ENCODE measurements at regions not wholly inside any gene's neighbourhood (a gene's known extent, or its start where the extent isn't known, plus 50 kb on each side); places are given as distances from the start of the nearest gene placed in this dataset.
A peak's percentile ranks its signal among the peaks of the same experiment; 100 is the strongest.

GRCh38 chr14:86662334-86662733, 1132.4 kb downstream of the FLRT2 start:
- no peak for DNase-seq

GRCh38 chr14:86654558-86655184, 1124.7 kb downstream of the FLRT2 start:
- peak; percentile 31 for DNase-seq

DNA sequence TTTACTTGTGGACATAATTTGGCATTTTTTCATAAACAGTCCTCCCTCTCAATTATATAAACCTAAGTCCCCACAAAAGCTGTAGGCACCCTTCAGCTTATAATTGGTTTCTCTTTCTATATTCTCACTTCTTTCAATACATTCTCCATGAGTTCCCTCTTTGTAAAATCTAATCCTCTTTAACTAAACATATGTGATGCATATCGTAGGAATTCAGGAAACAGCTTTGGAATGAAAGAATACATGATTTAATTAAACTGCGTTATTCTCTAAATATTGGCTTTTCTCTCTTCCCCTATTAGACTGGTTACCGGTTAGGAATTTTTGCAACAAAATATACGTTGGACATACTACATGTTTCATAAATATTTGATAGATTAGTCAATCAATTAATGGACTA, 1122.6 kb downstream of the FLRT2 start:
- DNase-seq: peak; percentile 48

- peak; percentile 24 for DNase-seq
Observed at GRCh38 chr14:86646696-86647690, 1117.0 kb downstream of the FLRT2 start.

GRCh38 chr14:86646125-86646524, 1116.2 kb downstream of the FLRT2 start:
- DNase-seq: no peak

DNA sequence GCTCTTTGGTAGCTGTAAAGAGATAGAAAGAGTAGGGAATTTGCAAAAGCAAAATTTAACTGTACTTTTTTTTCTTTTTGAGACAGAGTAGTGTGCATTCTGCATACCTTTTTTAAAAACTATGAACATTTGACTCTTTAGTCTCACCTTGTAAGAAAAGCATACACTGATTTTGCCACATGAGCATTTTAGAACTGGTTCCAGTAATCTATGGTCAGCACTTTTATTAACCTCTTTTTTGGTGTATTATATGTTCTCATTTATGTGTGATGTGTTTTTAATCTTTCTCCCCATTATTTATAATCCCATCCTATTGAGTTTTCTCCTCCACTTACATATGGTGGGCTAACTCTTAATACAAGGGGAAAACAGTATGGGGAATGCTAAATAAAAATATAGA, 1111.4 kb downstream of the FLRT2 start:
- no peak for DNase-seq

GRCh38 chr14:86640288-86640687, 1110.3 kb downstream of the FLRT2 start:
- DNase-seq: no peak

- no peak for DNase-seq
Observed at GRCh38 chr14:86639666-86640065, 1109.7 kb downstream of the FLRT2 start.

DNA sequence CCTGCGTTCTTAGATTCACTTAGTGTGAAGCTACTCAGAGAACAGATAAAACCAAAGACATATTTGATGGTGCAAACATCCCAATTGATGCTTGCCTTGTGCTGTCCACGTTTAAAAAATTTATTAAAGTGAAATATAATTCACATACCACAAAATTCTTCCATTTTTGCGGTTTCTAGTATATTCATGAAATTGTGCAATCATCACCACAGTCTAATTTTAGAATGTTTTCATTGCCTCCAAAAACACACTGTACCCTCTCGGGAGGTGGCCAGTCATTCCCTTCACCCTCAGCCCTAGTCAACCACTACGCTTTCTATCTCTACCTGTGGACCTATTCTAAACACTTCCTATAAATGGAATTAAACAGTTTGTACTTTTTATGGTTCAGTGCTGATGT, 1109.2 kb downstream of the FLRT2 start:
- DNase-seq: peak; percentile 47

DNA sequence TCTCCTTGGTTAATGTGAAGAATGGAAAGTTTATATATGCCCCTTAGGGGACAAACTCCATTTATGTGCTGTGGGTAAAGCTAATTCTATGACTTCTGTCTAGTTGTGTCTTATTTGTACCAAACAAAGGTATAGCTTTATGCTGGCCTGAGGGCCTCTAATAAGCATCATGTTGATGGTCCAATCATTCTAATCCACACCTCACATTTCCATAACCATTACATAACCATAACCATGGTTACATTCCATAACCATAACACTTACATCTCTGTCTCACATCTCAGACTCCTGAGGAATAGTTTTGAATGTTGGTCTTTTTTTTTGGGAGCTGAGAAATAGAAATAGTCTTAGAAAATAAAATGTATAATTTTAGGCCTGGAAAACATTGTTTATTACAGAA, 1097.1 kb downstream of the FLRT2 start:
- DNase-seq: no peak

DNA sequence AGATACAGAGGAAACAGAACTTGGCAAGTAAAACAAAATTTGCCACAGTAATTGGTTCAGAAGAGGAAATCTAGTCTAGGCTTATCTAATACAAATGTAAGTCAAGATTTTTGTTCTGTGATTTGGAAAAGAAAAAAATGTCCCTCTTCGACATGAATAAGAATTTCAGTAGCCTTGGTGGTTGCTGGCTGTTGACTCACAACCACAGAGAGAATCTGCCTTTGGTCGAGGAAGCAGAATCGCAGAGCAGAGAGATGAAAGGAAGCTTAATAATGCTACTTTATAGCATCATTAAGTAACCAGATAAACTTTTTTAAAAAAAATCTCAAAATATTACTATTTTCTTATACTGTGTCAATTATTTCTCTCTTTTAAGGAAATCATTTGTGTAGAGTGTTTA, 1096.6 kb downstream of the FLRT2 start:
- peak; percentile 61 for DNase-seq

DNA sequence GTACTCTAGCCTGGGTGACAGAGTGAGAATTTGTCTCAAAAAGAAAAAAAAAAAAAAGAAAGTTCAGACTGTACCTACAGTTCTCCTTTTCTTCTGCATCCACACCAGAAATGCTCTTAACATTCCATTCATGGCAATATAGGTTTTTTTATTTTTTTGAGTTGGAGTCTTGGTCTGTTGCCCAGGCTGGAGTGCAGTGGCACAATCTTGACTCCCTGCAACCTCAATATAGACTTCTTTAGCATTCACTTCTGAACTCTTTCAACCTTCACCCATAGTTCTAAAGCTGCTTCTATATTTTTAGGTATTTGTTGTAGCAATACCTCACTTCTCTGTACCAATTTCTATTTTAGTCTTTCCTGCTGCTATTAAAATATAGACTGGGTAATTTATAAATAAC, 1095.7 kb downstream of the FLRT2 start:
- peak; percentile 53 for DNase-seq

- DNase-seq: peak; percentile 59
Observed at GRCh38 chr14:86619726-86620125, 1089.8 kb downstream of the FLRT2 start.

GRCh38 chr14:86613786-86614185, 1083.8 kb downstream of the FLRT2 start:
- DNase-seq: no peak

DNA sequence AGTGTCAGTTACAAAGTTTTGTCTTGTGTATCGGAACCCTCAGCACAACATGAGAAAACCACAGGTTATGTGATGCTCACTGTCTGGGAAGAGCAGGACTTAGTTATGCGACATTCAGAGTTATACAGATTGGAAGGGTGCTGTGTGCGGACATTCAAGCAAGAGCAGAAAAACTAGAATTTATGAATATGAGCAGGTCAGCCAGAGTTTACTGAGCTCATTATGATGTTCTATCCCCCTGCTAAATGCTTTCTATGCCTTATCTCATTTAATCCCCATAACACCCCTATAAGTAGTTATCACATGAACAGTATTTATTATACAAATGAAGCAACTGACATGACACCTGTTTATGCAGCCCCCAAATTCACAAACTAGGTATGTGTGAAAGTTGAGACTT, 1083.2 kb downstream of the FLRT2 start:
- no peak for DNase-seq

GRCh38 chr14:86604561-86604960, 1074.6 kb downstream of the FLRT2 start:
- DNase-seq: peak; percentile 65

- peak; percentile 10 for DNase-seq
Observed at GRCh38 chr14:86602263-86602662, 1072.3 kb downstream of the FLRT2 start.

DNA sequence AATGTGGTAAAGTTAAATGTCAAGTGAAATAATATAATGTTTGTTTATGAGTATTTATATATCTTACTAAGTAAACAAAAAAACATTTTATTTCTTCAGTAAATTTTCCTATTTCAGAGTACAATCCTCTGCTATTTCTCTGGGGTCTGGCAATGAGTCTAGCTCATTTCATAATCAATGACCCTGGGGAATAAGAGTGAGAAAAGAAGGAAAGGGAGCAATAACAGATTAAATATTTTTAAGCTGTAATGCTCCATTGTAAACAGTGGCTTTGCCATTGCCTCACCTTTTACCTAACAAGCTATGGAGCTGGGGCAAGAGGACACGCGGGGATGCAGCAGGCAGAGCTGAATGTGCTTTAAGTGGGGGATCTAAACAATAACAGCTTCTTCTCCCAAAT, 1071.9 kb downstream of the FLRT2 start:
- no peak for DNase-seq

GRCh38 chr14:86597279-86597678, 1067.3 kb downstream of the FLRT2 start:
- DNase-seq: no peak

GRCh38 chr14:86596024-86596423, 1066.1 kb downstream of the FLRT2 start:
- no peak for DNase-seq

- peak; percentile 81 for DNase-seq
Observed at GRCh38 chr14:86575141-86575540, 1045.2 kb downstream of the FLRT2 start.

DNA sequence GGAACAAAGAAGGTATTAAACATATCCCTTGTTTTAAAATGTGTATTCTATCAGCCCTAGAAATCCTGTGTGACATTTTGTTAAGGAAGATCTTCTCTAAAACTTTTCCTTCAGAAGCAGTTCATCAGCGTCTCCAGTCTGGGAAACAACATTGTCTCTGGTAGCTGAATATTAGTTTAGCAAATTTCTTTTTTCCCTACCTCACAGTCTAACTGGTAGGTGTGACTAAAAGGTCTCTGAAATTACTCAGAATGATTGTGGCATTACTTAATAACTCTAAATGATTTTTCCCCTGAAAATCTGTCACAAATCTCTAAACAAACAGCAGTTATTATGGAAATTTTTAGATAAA, 1044.8 kb downstream of the FLRT2 start:
- DNase-seq: no peak

- DNase-seq: peak; percentile 91
Observed at GRCh38 chr14:86574051-86574777, 1044.3 kb downstream of the FLRT2 start.

DNA sequence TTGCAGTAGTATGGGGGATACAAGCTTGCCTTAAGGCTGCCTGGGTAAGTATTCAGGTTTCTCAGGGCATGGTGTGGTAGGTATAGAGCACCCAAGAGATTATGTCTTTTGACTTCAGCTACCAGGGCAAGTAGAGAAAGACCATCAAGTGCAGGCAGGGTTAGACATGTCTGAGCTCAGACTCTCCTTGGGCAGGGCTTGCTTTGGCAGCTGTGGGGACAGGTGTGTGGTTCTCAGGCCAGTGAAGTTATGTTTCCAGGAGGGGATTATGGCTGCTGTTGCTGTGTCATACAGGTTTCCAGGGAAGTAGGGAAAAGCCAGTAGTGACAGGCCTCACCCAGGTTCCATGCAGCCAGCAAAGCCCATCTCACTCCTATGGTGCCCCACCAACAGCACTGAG, 1040.4 kb downstream of the FLRT2 start:
- no peak for DNase-seq

Data from fibroblast of upper back skin (primary cell).